H1 (cell line): ENCODE measurements at regions not wholly inside any gene's neighbourhood (a gene's known extent, or its start where the extent isn't known, plus 50 kb on each side); places are given as distances from the start of the nearest gene placed in this dataset.

Experiments
- CTCF ChIA-PET: fragments of 300-600 bp; sonication (Branson Sonifier 250); formaldehyde crosslinking; loops from one replicate; lab custom pipeline; 2021; ENCODE audit not compliant: partially characterized antibody; lab: Charles Lee
- POLR2A ChIA-PET: fragments of 300-600 bp; sonication (Branson Sonifier 250); formaldehyde crosslinking; loops from one replicate; lab custom pipeline; 2021; ENCODE audit warnings: inconsistent platforms; ENCODE audit not compliant: partially characterized antibody; lab: Charles Lee
- DNase-seq, 2 experiments: peaks; one replicate each; pipeline versions ENCODE4 v3.0.0 to v3.0.0-alpha.2; 2010 to 2022; ENCODE audit warnings: low spot score in 2 of 2, low read depth in 1 of 2, mixed read lengths in 1 of 2
- FAIRE-seq: peaks from 2 replicates; lab custom pipeline; 2011; peaks lifted over from hg19 to GRCh38; lab: Jason Lieb, UNC
- H2AFZ ChIP-seq: 2 replicates; pipeline ENCODE4 v1.8.1; 2012; ENCODE audit warnings: low read length, inconsistent platforms
- H2AK5ac ChIP-seq: 2 replicates; pipeline ENCODE4 v1.6.1; 2013; ENCODE audit warnings: low read depth, low read length
- H2BK120ac ChIP-seq: replicated peaks from 2 replicates; pipeline ENCODE3; 2013; ENCODE audit warnings: low read depth, low read length, inconsistent platforms
- H2BK12ac ChIP-seq: 2 replicates; pipeline ENCODE4 v1.6.1; 2013; ENCODE audit warnings: low read depth, low read length
- H2BK15ac ChIP-seq: 2 replicates; pipeline ENCODE4 v1.6.1; 2013; ENCODE audit warnings: low read length
- H2BK20ac ChIP-seq: 2 replicates; pipeline ENCODE4 v1.6.1; 2013; ENCODE audit warnings: low read length
- H2BK5ac ChIP-seq: 2 replicates; pipeline ENCODE4 v1.6.1; 2013; ENCODE audit warnings: low read depth, low read length
- H3K14ac ChIP-seq: 2 replicates; pipeline ENCODE4 v1.6.1; 2013; ENCODE audit warnings: inconsistent platforms; ENCODE audit not compliant: insufficient read length
- H3K18ac ChIP-seq: 2 replicates; pipeline ENCODE4 v1.6.1; 2013; ENCODE audit warnings: low read length; ENCODE audit errors: extremely low read depth
- H3K23ac ChIP-seq: 2 replicates; pipeline ENCODE4 v1.6.1; 2013; ENCODE audit warnings: inconsistent platforms; ENCODE audit not compliant: insufficient read length
- H3K23me2 ChIP-seq: 2 replicates; pipeline ENCODE4 v1.6.1; 2013; ENCODE audit warnings: low read depth, low read length
- H3K27ac ChIP-seq: 2 replicates; pipeline ENCODE4 v1.6.1; 2011; ENCODE audit warnings: low read depth, low read length, inconsistent platforms
- H3K27me3 ChIP-seq, 4 experiments: replicated peaks in 1 of 4; 1 replicate in 1 of 4; 2 replicates in 3 of 4; pipeline versions ENCODE4 v1.6.1 to v1.8.1; 2011 to 2013; ENCODE audit warnings: low read length in 3 of 4, mild to moderate bottlenecking in 3 of 4, inconsistent platforms in 2 of 4, mixed read lengths in 2 of 4, moderate library complexity in 1 of 4; ENCODE audit not compliant: control insufficient read depth in 3 of 4, insufficient read depth in 3 of 4; ENCODE audit errors: extremely low read depth in 1 of 4
- H3K36me3 ChIP-seq, 4 experiments: 2 replicates each; pipeline versions ENCODE4 v1.6.1 to v1.8.1; 2011 to 2013; ENCODE audit warnings: mild to moderate bottlenecking in 4 of 4, low read length in 3 of 4, moderate library complexity in 2 of 4, control low read depth in 1 of 4, inconsistent platforms in 1 of 4; ENCODE audit not compliant: insufficient read depth in 4 of 4, control insufficient read depth in 2 of 4
- H3K4ac ChIP-seq: replicated peaks from 2 replicates; pipeline ENCODE3; 2013; ENCODE audit warnings: low read length, low read depth, mixed read lengths, inconsistent platforms; ENCODE audit not compliant: insufficient read length
- H3K4me1 ChIP-seq, 4 experiments: replicated peaks in 1 of 4; 1 replicate in 1 of 4; 2 replicates in 3 of 4; pipeline versions ENCODE4 v1.6.1 to v1.8.1; 2011 to 2013; ENCODE audit warnings: low read length in 3 of 4, inconsistent platforms in 2 of 4, mixed read lengths in 1 of 4; ENCODE audit not compliant: insufficient read depth in 4 of 4, control insufficient read depth in 3 of 4
- H3K4me2 ChIP-seq, 2 experiments: 2 replicates each; pipeline versions ENCODE4 v1.6.1 to v1.8.1; 2011 to 2013; ENCODE audit warnings: low read depth in 2 of 2, low read length in 2 of 2, control low read depth in 1 of 2, inconsistent platforms in 1 of 2, mild to moderate bottlenecking in 1 of 2; ENCODE audit not compliant: insufficient read depth in 1 of 2
- H3K4me3 ChIP-seq, 4 experiments: fragments of 200-600, 300-600 bp in 1 of 4; sonication (generic), shearing (Covaris generic), sonication (Bioruptor Twin) in 1 of 4; 2 replicates each; pipeline versions ENCODE4 v1.5.1 to v1.8.1; 2011 to 2016; ENCODE audit warnings: low read length in 4 of 4, low read depth in 3 of 4, control low read depth in 2 of 4, inconsistent platforms in 2 of 4, mild to moderate bottlenecking in 2 of 4, mixed read lengths in 1 of 4, moderate library complexity in 1 of 4; ENCODE audit not compliant: insufficient read depth in 2 of 4; ENCODE audit errors: extremely low read depth in 1 of 4
- H3K56ac ChIP-seq: replicated peaks from 2 replicates; pipeline ENCODE3; 2013; ENCODE audit warnings: low read depth, mild to moderate bottlenecking, mixed read lengths, low read length, inconsistent platforms; ENCODE audit not compliant: insufficient read length
- H3K79me1 ChIP-seq: 2 replicates; pipeline ENCODE4 v1.6.1; 2013; ENCODE audit warnings: low read depth, low read length, control low read depth
- H3K79me2 ChIP-seq, 2 experiments: 2 replicates each; pipeline versions ENCODE4 v1.6.1 to v1.8.1; 2012 to 2013; ENCODE audit warnings: low read length in 2 of 2, mild to moderate bottlenecking in 2 of 2, inconsistent platforms in 1 of 2; ENCODE audit not compliant: insufficient read depth in 2 of 2, control insufficient read depth in 1 of 2
- H3K9ac ChIP-seq, 4 experiments: replicated peaks in 1 of 4; 1 replicate in 1 of 4; 2 replicates in 3 of 4; pipeline versions ENCODE4 v1.6.1 to v1.8.1; 2011 to 2013; ENCODE audit warnings: low read depth in 3 of 4, low read length in 3 of 4, control low read depth in 2 of 4, mild to moderate bottlenecking in 2 of 4, moderate library complexity in 2 of 4, inconsistent platforms in 1 of 4; ENCODE audit errors: extremely low read depth in 1 of 4
- H3K9me3 ChIP-seq, 2 experiments: 2 replicates each; pipeline versions ENCODE4 v1.6.1 to v1.8.1; 2012 to 2013; ENCODE audit warnings: mild to moderate bottlenecking in 2 of 2, moderate library complexity in 2 of 2, control low read depth in 1 of 2, inconsistent platforms in 1 of 2, low read depth in 1 of 2, low read length in 1 of 2, mixed read lengths in 1 of 2; ENCODE audit not compliant: insufficient read depth in 2 of 2
- H4K20me1 ChIP-seq, 2 experiments: replicated peaks in 1 of 2; 2 replicates each; pipeline versions ENCODE3 to v1.8.1; 2011 to 2013; ENCODE audit warnings: inconsistent platforms in 2 of 2, low read length in 2 of 2, mild to moderate bottlenecking in 1 of 2; ENCODE audit not compliant: insufficient read depth in 2 of 2, control insufficient read depth in 1 of 2
- H4K5ac ChIP-seq: 2 replicates; pipeline ENCODE4 v1.6.1; 2013; ENCODE audit warnings: low read length, low read depth, mixed read lengths, inconsistent platforms; ENCODE audit not compliant: insufficient read length
- H4K8ac ChIP-seq: 2 replicates; pipeline ENCODE4 v1.8.0; 2013; ENCODE audit warnings: mild to moderate bottlenecking, moderate library complexity, low read length, inconsistent platforms; ENCODE audit not compliant: insufficient read depth; ENCODE audit errors: extremely low read depth
- H4K91ac ChIP-seq: replicated peaks from 2 replicates; pipeline ENCODE3; 2013; ENCODE audit warnings: low read length, mixed read lengths, inconsistent platforms; ENCODE audit not compliant: insufficient read length
- BACH1 ChIP-seq: IDR thresholded peaks from 2 replicates; pipeline ENCODE4 v1.6.1; 2012; ENCODE audit warnings: low read length, improper control_type of control experiment
- BRCA1 ChIP-seq: IDR thresholded peaks from 2 replicates; pipeline ENCODE4 v1.6.1; 2012; ENCODE audit warnings: low read depth, low read length, improper control_type of control experiment
- CHD2 ChIP-seq: IDR thresholded peaks from 2 replicates; pipeline ENCODE4 v1.6.1; 2012; ENCODE audit warnings: low read length, improper control_type of control experiment
- E2F6 ChIP-seq: IDR thresholded peaks from 2 replicates; pipeline ENCODE4 v1.6.1; 2012; ENCODE audit warnings: inconsistent platforms
- EP300 ChIP-seq, 2 experiments: IDR thresholded peaks; 1 replicate in 1 of 2; 2 replicates in 1 of 2; pipeline ENCODE4 v1.6.1; 2011 to 2012; ENCODE audit warnings: low read depth in 2 of 2, low read length in 2 of 2, mild to moderate bottlenecking in 2 of 2, borderline replicate concordance in 1 of 2, inconsistent platforms in 1 of 2, moderate library complexity in 1 of 2
- JUND ChIP-seq: IDR thresholded peaks from 2 replicates; pipeline ENCODE4 v1.6.1; 2011; ENCODE audit warnings: mild to moderate bottlenecking, improper control_type of control experiment, low read length
- MAFK ChIP-seq: IDR thresholded peaks from 2 replicates; pipeline ENCODE4 v1.6.1; 2012; ENCODE audit warnings: low read depth, mild to moderate bottlenecking, improper control_type of control experiment, low read length
- PHF8 ChIP-seq: fragments of 200-600 bp; sonication (generic); conservative IDR thresholded peaks from 2 replicates; pipeline ENCODE4 v1.7.1; 2012; ENCODE audit warnings: low read depth, mild to moderate bottlenecking, inconsistent platforms, low read length, moderate library complexity
- POU5F1 ChIP-seq: IDR thresholded peaks from 2 replicates; pipeline ENCODE4 v1.6.1; 2011; ENCODE audit warnings: low read depth, mild to moderate bottlenecking, low read length, moderate library complexity
- RFX5 ChIP-seq: IDR thresholded peaks from 2 replicates; pipeline ENCODE4 v1.6.1; 2011; ENCODE audit warnings: low read depth, low read length, improper control_type of control experiment, borderline replicate concordance
- RNF2 ChIP-seq: fragments of 200-900, 300-1000 bp; sonication (generic); IDR thresholded peaks from 2 replicates; pipeline ENCODE4 v1.7.1; 2016; ENCODE audit warnings: borderline replicate concordance, low read depth, mild to moderate bottlenecking, antibody characterized with exemption, low read length; ENCODE audit not compliant: poor library complexity, severe bottlenecking; ENCODE audit errors: missing control alignments
- SIN3A ChIP-seq, 2 experiments: IDR thresholded peaks in 1 of 2; conservative IDR thresholded peaks in 1 of 2; 2 replicates each; pipeline ENCODE4 v1.6.1; 2011 to 2012; ENCODE audit warnings: low read length in 2 of 2, improper control_type of control experiment in 1 of 2, low read depth in 1 of 2, mild to moderate bottlenecking in 1 of 2
- SIRT6 ChIP-seq: IDR thresholded peaks from one replicate; pipeline ENCODE4 v1.7.1; 2012; ENCODE audit warnings: low read length, inconsistent platforms
- WGBS, 2 experiments: shearing (Covaris generic) in 1 of 2; methylation state at CpG; one replicate each; pipeline versions ENCODE4 v1.1.6 to v1.1.7; 2013 to 2015; ENCODE audit warnings: low lambda C conversion rate in 2 of 2, mixed read lengths in 2 of 2, inconsistent platforms in 1 of 2, low coverage in 1 of 2, missing lambda C conversion rate in 1 of 2; ENCODE audit not compliant: insufficient replicate concordance in 2 of 2, insufficient coverage in 1 of 2, insufficient read length in 1 of 2; ENCODE audit errors: extremely low coverage in 1 of 2, missing lambda C conversion rate in 1 of 2; 5-methylcytosine and 5-hydroxymethylcytosine counted together

- H4K5ac ChIP-seq, result no peak overlapping the region
- ChIA-PET POLR2A (no interaction called here), CTCF (interaction anchor here (0.9 kb wide), 1 partner anchor 301 kb away, joined by 3 read pairs; no protein-coding TSS in a partner anchor)
- no peak overlapping the region for H4K8ac ChIP-seq
- no peak overlapping the region for H3K4ac ChIP-seq
- no peak overlapping the region for H2BK20ac ChIP-seq
- H3K79me1 ChIP-seq, result no peaks in the 10 kb centered on the region
- DNase-seq (no peak), FAIRE-seq (no peak)
- H3K4me1 ChIP-seq, result no peaks in the 10 kb centered on the region
- no peak overlapping the region for H3K14ac ChIP-seq
- H3K36me3 ChIP-seq, result no peaks in the 10 kb centered on the region
- no peaks in the 10 kb centered on the region for H3K9me3 ChIP-seq
- 95% methylated on average over 3 of the region's 3 CpGs; no CpG with 5 or more reads in 1 of the 2 experiments for WGBS, 2 experiments
- H4K20me1 ChIP-seq, result no peaks in the 10 kb centered on the region
- no peaks in the 10 kb centered on the region for H3K79me2 ChIP-seq
- no peak overlapping the region for H3K18ac ChIP-seq
- no peak overlapping the region for H3K4me2 ChIP-seq
- no peaks in the 10 kb centered on the region for H3K27me3 ChIP-seq
- H2AK5ac ChIP-seq, result no peak overlapping the region
- no peak overlapping the region for H2BK15ac ChIP-seq
- H2BK120ac ChIP-seq, result no peak overlapping the region
- no peaks in the 10 kb centered on the region for H3K23me2 ChIP-seq
- H3K27ac ChIP-seq, result no peak overlapping the region
- H3K4me3 ChIP-seq, result no peak overlapping the region
- H4K91ac ChIP-seq, result no peak overlapping the region
- H2BK12ac ChIP-seq, result no peak overlapping the region
- H3K56ac ChIP-seq, result no peak overlapping the region
- no peak overlapping the region for H2AFZ ChIP-seq
- H3K9ac ChIP-seq, result no peak overlapping the region
- no peak overlapping the region for H3K23ac ChIP-seq
- H2BK5ac ChIP-seq, result no peak overlapping the region
- TF ChIP-seq JUND, result no peak
- TF ChIP-seq E2F6, result no peak
- no peak for TF ChIP-seq RFX5
- TF ChIP-seq EP300 (IDR thresholded peaks at IDR 0.05; ENCODE audit: borderline replicate concordance in 1 of 2, low read depth in 2 of 2, low read length in 2 of 2), result no peak
- TF ChIP-seq PHF8, result no peak
- no peak for TF ChIP-seq BRCA1
- TF ChIP-seq SIN3A (conservative IDR thresholded peaks at IDR 0.05 in 1 of 2, IDR thresholded peaks at IDR 0.05 in 1 of 2; ENCODE audit: low read depth in 1 of 2, low read length in 2 of 2), result no peak
- TF ChIP-seq MAFK, result no peak
- TF ChIP-seq RNF2, result no peak
- no peak for TF ChIP-seq POU5F1
- TF ChIP-seq BACH1, result no peak
- TF ChIP-seq SIRT6, result no peak
- TF ChIP-seq CHD2, result no peak
Measured at GRCh38 chr11:23840872-23841271, 656.0 kb upstream of the LUZP2 start.
